Parathyroid adenoma (tissue), 2 donors: ENCODE measurements at regions not wholly inside any gene's neighbourhood (a gene's known extent, or its start where the extent isn't known, plus 50 kb on each side); places are given as distances from the start of the nearest gene placed in this dataset.
A peak's percentile ranks its signal among the peaks of the same experiment; 100 is the strongest.

ENCODE experiments used
- H2AFZ ChIP-seq: fragments of 300-600 bp; sonication (generic); one replicate; pipeline ENCODE4 v1.7.0; 2017; ENCODE audit warnings: antibody characterized with exemption, mild to moderate bottlenecking
- H3K27ac ChIP-seq: fragments of 300-600 bp; sonication (generic); one replicate; pipeline ENCODE4 v1.7.0; 2017
- H3K27me3 ChIP-seq: fragments of 300-600 bp; sonication (generic); one replicate; pipeline ENCODE4 v1.7.0; 2017; ENCODE audit warnings: low read length; ENCODE audit not compliant: control insufficient read depth, insufficient read depth
- H3K36me3 ChIP-seq: fragments of 300-600 bp; sonication (generic); one replicate; pipeline ENCODE4 v1.7.0; 2017; ENCODE audit warnings: low read length; ENCODE audit not compliant: control insufficient read depth, insufficient read depth
- H3K4me1 ChIP-seq: fragments of 300-600 bp; sonication (generic); one replicate; pipeline ENCODE4 v1.7.0; 2017; ENCODE audit warnings: control low read depth
- H3K4me2 ChIP-seq: fragments of 300-600 bp; sonication (generic); one replicate; pipeline ENCODE4 v1.7.0; 2017; ENCODE audit warnings: low read length
- H3K4me3 ChIP-seq: fragments of 300-600 bp; sonication (generic); one replicate; pipeline ENCODE4 v1.7.0; 2017; ENCODE audit warnings: low read depth, low read length
- H3K79me2 ChIP-seq: fragments of 300-600 bp; sonication (generic); one replicate; pipeline ENCODE4 v1.7.0; 2017; ENCODE audit warnings: control low read depth
- H3K9ac ChIP-seq: fragments of 300-600 bp; sonication (generic); one replicate; pipeline ENCODE4 v1.7.0; 2017; ENCODE audit warnings: mild to moderate bottlenecking
- H3K9me3 ChIP-seq: fragments of 300-600 bp; sonication (generic); one replicate; pipeline ENCODE4 v1.7.0; 2017; ENCODE audit warnings: low read length; ENCODE audit not compliant: control insufficient read depth
- CTCF ChIP-seq: fragments of 300-600 bp; sonication (generic); IDR thresholded peaks from one replicate; pipeline ENCODE4 v1.7.0; 2017; ENCODE audit warnings: antibody characterized with exemption, mild to moderate bottlenecking
- donor health status: primary hyperparathyroidism.

- no peak overlapping the region for H3K4me3 ChIP-seq
- H2AFZ ChIP-seq, result peak overlapping the region; percentile 40
- H3K4me1 ChIP-seq, result no peaks in the 10 kb centered on the region
- no peak overlapping the region for H3K27ac ChIP-seq
- H3K79me2 ChIP-seq, result no peaks in the 10 kb centered on the region
- H3K27me3 ChIP-seq, result no peaks in the 10 kb centered on the region
- no peak for TF ChIP-seq CTCF
- no peaks in the 10 kb centered on the region for H3K9me3 ChIP-seq
- H3K9ac ChIP-seq, result no peak overlapping the region
- H3K4me2 ChIP-seq, result no peak overlapping the region
- H3K36me3 ChIP-seq, result no peaks in the 10 kb centered on the region
Observed at GRCh38 chr19:33878910-33879810, 82.5 kb downstream of the KCTD15 start.

GRCh38 chr19:33879818-33880575 lies 83.3 kb downstream of the KCTD15 start:
- H3K9me3 ChIP-seq, result no peaks in the 10 kb centered on the region
- H3K27ac ChIP-seq, result peak overlapping the region; percentile 17
- no peak overlapping the region for H3K9ac ChIP-seq
- H3K4me1 ChIP-seq, result peaks cover 3% of the 10 kb centered on the region
- no peak for TF ChIP-seq CTCF
- H3K79me2 ChIP-seq, result no peaks in the 10 kb centered on the region
- no peak overlapping the region for H3K4me3 ChIP-seq
- H2AFZ ChIP-seq, result peak overlapping the region; percentile 40
- no peaks in the 10 kb centered on the region for H3K36me3 ChIP-seq
- no peaks in the 10 kb centered on the region for H3K27me3 ChIP-seq
- H3K4me2 ChIP-seq, result no peak overlapping the region

GRCh38 chr19:33883859-33884519 lies 87.3 kb downstream of the KCTD15 start:
- peak overlapping the region; percentile 56 for H3K27ac ChIP-seq
- no peak overlapping the region for H3K4me3 ChIP-seq
- no peaks in the 10 kb centered on the region for H3K36me3 ChIP-seq
- TF ChIP-seq CTCF, result no peak
- H3K4me1 ChIP-seq, result peaks cover 3% of the 10 kb centered on the region
- no peaks in the 10 kb centered on the region for H3K27me3 ChIP-seq
- H3K79me2 ChIP-seq, result no peaks in the 10 kb centered on the region
- no peak overlapping the region for H3K9ac ChIP-seq
- H3K9me3 ChIP-seq, result no peaks in the 10 kb centered on the region
- H3K4me2 ChIP-seq, result no peak overlapping the region
- peak overlapping the region; percentile 50 for H2AFZ ChIP-seq

DNA sequence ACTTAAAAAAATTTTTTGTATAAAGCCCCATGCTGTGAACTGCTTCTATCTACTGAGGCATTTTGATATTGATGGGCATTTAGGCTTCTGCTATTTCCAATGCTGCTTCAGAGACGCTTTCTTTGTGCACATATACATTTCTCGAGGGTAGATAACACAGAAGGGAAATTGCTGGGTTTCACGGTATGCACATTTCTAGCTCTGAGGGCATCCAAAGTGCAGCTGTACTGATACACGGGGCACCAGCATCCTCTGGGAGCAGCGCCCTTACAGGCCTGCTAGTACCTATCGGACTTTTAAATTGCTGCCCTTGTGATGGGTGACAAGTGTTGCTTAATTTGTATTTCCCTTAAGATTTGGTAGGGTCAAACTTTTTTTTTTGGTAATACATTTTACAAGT lies 88.6 kb downstream of the KCTD15 start:
- Histone ChIP-seq H3K36me3 (no peaks in the 10 kb centered on the region), H2AFZ (no peak overlapping the region), H3K4me1 (peaks cover 3% of the 10 kb centered on the region), H3K79me2 (no peaks in the 10 kb centered on the region), H3K27me3 (no peaks in the 10 kb centered on the region), H3K27ac (no peak overlapping the region), H3K4me3 (no peak overlapping the region), H3K9me3 (no peaks in the 10 kb centered on the region), H3K4me2 (no peak overlapping the region), H3K9ac (no peak overlapping the region)
- no peak for TF ChIP-seq CTCF
